HG03432 (cell line): ENCODE measurements at regions not wholly inside any gene's neighbourhood (a gene's known extent, or its start where the extent isn't known, plus 50 kb on each side); places are given as distances from the start of the nearest gene placed in this dataset.
A peak's percentile ranks its signal among the peaks of the same experiment; 100 is the strongest.

Experiments
- ATAC-seq: cut with Tn5 transposase; IDR thresholded peaks from one replicate; pipeline ENCODE4 v1.9.1; 2021; ENCODE audit warnings: mild to moderate bottlenecking, moderate library complexity; ENCODE audit not compliant: unreplicated experiment

DNA sequence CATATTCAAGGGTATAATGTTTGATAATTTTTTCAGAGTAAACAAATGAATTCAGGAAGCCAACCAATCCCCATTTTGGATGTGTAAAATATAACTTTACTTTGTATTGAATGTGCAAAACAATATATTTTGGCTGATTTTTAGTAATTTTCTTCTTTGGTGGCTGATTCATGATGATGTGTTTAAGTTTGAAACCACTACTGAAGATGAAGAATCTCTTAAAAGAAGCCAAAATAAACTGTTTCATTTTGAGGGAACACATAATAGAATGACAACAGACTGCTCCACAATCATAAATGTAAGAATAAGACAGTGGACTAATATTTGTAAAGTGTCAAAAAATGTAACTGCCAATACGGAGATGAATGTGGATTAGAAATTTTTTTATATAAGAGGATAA is 52.5 kb upstream of the TRIM43 start:
- peak; percentile 24 for ATAC-seq

DNA sequence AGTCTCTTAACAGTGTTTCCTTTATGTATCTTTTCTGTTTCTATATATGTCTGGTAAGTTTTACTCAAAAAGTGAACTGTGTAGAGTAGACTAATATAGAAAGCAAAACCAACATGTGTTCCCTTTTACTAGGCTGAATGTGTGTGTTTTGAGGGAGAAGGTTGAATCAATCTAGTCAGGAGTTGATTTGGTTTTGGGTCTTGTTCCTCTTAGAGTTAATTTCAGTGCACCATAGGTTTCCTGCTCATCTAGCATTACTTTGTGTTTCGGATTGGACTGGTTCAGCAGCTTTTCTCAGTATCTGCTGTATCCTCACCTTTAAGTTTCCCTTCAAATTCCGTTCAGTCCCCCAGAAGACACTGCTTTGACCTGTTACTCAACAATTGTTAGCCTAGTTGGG is 52.0 kb upstream of the TRIM43 start:
- peak; percentile 80 for ATAC-seq
